HG03460 (cell line): ENCODE measurements at regions not wholly inside any gene's neighbourhood (a gene's known extent, or its start where the extent isn't known, plus 50 kb on each side); places are given as distances from the start of the nearest gene placed in this dataset.
"Not testable (repeated sequence)": the region's sequence is repeated elsewhere in the genome, so short reads cannot be mapped to it uniquely, and the experiment has no call there.

Source experiments
- ATAC-seq: cut with Tn5 transposase; IDR thresholded peaks from one replicate; pipeline ENCODE4 v1.9.1; 2021; ENCODE audit not compliant: unreplicated experiment

DNA sequence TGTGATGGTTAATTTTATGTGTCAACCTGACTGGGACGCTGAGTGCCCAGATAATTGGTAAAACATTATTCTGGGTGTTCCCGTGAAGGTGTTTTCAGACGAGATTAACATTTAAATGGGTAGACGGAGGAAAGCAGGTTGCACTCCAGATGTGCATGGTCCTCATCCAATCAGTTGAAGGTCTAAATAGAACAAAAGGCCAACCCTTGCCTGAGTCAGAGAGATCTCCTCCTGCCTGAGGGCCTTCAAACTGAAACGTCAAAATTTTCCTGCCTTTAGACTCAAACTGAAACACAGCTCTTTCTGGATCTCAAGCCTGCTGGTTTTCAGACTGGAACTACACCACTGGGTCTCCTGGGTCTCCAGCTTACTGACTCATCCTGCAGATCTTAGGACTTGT lies 73.5 kb downstream of the NPIPA8 start:
- ATAC-seq: not testable (repeated sequence)

DNA sequence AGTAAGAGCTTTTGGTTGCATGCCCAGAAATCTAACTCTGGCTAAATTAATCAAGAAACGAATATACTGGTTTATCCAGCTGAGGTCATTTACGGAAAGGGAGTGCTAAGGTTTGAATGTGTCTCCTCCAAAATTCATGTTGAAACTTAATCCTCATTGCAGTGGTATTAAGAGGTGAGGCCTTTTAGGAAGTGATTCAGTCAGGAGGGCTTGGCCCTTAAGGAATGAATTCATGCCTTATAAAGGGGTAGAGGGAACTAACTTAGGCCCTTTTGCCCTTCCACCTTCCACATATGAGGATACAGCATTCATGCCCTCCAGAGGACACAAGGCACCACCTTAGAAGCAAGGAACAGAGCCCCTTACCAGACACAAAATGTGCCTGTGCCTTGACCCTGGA lies 74.7 kb downstream of the NPIPA8 start:
- ATAC-seq: not testable (repeated sequence)

DNA sequence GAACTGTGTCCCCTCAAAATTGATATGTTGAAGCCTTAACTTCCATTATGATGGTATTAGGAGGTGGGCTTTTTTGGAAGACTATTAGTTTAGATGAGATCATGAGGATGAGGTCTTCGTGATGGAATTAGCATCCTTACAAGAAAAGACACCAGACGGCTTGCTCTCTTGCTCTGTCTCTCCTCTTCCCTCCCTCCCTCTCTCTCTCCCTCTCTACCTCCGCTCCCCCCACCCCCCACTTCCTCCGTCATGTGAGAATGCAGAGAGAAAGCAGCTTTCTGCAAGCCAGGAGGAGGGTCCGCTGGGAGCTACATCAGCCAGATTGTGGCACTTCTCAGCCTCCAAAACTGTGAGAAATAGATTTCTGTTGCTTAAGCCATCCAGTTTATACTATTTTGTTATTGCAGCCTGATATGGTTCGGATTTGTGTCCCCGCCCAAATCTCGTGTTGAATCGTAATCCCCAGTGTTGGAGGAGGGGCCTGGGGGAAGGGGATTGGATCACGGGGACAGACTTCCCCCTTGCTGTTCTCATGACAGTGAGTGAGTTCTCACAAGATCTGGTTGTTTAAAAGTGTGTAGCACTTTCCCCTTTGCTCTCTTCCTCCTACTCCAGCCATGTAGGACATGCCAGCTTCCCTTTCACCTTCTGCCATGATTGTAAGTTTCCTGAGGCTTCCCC lies 76.9 kb downstream of the NPIPA8 start:
- not testable (repeated sequence) for ATAC-seq

DNA sequence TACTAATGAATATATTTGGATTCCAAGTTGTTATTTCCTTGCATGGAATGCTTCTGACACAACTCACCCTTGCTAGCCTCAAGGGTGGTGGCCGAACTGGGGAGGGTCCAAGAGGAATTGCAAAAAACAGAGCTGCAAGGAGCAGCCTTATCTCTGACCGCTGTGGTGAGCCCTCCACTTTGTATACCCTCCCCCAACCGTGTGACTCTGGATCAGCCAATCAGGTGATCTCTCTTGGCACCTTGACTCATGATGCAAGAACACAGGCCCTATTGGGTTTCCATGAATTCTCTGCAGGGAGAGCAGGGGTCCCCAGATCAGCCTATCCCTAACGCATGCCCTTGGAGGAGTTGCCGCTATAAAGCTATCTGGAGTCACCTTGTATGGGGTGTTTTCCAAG lies 83.6 kb downstream of the NPIPA8 start:
- ATAC-seq: not testable (repeated sequence)

DNA sequence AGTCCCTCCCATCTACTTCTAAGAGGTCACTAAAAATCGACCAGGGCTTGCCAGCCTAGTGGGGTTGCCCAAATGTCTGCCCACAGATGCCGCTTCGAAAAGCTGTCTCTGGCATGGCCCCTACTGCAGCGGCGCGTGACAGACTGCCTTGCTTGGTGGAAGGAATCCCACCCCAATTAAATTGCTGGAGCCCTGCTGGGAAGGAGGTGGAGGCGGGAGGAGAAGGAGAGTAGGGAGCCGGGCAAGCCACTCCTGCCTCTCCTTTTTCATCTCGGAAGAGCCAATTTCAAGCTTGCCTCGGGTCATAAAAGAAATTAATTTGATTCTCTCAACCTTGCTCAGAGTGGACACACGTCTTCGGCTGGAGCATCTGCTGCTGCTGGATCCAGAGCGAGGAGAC lies 106.0 kb downstream of the NPIPA8 start:
- ATAC-seq: not testable (repeated sequence)

DNA sequence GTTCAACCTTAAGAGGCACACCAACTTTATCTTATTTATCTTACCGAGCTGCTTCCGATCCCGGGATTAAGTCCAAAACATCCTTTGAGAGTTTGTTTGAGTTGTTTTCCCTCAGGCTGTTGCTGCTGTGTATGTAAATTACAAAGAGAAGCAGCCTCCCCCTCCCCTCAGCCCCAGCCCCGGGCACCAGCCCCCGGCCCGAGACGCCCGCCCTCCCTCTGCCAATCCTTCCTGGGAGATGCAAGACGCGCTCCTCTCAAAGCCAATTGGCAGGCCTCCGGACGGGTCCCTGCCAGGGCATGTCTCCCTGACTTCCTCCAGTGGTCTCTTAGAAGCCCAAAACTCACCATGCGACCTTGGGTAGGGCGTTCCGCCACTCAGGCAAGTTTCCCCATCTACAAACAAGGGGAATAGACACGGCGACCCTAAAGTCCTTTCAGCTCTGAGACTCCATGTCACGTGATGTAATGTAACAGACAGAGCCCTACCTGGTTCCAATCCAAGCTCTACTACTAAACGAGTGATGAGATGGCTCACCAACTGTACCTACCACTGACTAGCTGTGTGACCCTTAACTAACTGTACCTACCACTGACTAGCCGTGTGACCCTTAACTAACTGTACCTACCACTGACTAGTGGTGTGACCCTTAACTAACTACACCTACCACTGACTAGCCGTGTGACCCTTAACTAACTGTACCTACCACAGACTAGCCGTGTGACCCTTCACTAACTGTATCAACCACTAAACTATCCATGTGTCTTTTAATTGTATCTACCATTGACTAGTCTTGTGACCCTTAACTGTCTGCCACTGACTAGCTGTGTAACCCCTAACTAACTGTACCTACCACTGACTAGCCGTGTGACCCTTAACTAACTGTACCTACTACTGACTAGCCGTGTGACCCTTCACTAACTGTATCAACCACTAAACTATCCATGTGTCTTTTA lies 114.2 kb downstream of the NPIPA8 start:
- ATAC-seq: not testable (repeated sequence)

DNA sequence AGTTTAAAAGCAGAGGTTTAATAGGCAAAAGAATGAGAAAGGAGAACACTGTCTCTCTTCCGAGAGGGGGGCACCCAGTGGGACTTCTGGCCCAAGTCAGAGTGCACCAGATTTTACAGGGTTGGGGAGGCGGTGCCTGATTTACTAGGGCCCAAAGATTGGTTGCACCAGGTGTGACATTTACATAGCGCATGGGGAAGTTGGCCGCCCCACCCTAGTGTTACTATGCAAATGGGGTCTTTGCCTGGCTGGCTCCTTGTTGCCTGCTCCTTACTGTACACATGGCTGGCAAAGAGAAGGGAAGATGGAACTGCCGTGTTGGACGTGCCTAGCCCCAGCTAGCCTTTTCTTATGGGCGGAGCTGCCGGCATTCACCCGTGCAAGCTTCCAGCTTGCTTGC lies 118.8 kb downstream of the NPIPA8 start:
- not testable (repeated sequence) for ATAC-seq

DNA sequence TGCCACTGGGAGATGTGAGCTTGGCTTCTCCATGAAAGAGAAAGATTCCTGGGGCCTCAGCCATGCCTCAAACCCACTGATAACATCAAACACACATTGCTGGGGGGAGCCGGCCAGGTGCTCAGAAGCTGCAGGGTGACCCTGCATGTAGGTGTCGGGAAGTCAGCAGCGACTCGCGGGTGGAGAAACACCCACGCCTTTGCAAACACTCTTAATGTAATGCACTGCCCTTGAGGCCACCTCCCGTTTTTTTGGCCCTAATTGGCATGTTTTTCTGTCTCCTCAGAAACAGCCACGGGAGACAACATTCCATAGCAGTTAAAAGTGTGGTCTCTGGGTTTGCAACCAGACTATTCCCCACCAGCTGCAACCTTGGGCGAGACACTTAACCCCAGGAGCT lies 119.7 kb downstream of the NPIPA8 start:
- ATAC-seq: not testable (repeated sequence)

DNA sequence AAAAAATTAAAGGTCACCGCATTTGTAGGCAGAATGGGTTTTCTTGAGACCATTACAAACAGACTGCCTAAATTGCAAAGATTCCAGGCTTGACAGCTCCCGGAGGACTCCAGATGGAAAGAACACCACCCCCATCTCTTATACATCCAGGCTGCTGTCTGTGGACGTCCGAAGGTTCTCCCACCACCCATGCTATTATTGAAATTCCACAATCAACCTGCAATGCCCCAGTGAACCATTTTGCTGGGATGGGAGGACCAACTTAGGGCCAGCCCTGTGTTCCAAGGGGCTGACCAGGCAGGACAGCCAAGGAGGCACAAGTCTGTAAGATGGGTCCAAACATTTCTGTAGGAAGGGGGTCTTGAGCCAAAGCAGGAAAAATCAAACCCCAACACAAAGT lies 122.7 kb downstream of the NPIPA8 start:
- ATAC-seq: not testable (repeated sequence)

DNA sequence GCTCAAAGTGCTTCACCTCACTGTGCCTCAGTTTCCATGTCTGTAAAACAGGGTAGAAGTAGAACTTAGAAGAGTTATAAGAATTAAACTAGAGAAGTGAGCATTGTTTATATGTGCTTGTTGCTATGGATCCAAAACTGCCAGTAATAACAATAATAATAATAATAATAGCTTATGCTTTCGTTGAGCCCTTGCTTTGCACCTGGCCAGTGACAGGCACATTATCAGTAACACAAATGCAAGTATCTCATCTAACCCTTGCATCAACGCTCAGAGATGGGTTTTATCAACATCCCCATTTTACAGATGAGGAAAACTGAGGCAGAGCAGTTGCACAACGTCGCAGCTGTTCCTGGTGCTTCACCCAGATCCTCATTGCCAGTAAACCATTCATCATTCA lies 125.0 kb downstream of the NPIPA8 start:
- ATAC-seq: not testable (repeated sequence)

DNA sequence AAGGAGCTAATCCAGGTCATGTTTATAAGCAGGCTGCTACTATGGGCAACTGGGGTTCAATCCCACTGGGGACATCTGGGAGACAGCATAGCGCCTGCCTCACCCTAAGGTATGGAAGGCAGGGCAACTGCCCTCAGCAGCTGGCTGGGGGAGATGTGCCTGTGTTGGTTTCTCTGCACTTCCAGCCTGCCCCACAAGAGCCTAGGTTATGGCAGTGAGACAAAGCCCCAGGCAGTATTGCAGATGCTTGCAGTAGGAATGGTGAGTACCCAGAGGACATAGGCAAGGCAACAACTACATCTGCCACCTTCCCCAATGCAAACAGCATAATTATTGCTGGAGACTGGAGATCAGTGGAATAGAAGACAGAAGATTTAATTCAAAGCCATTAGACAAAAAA lies 131.8 kb downstream of the NPIPA8 start:
- ATAC-seq: not testable (repeated sequence)

DNA sequence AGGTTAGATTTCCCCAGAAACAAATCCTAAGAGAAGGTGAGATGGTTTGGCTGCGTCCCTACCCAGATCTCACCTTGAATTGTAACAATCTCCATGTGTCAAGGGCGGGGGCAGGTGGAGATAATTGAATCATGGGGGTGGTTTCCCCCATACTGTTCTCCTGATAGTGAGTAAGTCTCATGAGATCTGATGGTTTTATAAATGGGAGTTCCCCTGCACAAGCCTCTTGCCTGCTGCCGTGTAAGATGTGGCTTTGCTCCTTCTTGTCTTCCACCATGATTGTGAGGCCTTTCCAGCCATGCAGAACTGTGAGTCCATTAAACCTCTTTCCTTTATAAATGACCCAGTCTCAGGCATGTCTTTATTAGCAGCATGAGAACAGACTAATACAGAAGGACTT lies 132.2 kb downstream of the NPIPA8 start:
- ATAC-seq: not testable (repeated sequence)

DNA sequence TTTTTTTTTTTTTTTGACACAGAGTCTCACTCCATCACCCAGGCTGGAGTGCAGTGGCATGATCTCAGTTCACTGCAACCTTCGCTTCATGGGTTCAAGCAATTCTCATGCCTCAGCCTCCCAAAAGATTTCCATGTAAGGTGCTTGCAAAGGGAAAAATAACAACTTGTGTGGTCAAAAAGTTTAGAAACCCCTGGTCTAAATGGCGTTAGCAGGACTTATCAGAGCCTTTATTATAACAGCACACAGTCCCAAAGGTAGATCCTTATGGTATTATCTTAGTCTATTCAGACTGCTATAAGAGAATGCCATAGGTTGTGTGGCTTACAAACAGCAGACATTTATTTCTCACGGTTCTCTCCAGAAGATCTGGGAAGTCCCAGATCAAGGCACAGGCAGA lies 135.0 kb downstream of the NPIPA8 start:
- ATAC-seq: not testable (repeated sequence)

DNA sequence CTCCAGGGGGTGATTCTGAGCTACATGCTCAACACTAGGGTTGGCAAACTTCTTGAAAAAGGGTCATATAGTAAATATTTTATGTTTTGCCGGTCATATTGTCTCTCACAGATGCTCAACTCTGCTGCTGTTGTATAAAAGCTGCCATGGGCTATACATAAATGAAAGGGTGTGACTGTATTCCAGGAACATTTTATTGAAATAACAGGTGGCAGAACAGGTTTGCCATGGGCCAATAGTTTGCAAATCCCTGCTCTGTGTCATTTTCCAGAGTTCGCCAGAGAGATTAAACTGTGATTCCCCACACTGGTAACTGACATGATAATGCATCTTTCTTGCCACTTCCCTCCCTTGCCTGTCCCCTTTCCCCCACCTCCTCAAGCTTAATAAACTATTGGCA lies 144.1 kb downstream of the NPIPA8 start:
- ATAC-seq: not testable (repeated sequence)

DNA sequence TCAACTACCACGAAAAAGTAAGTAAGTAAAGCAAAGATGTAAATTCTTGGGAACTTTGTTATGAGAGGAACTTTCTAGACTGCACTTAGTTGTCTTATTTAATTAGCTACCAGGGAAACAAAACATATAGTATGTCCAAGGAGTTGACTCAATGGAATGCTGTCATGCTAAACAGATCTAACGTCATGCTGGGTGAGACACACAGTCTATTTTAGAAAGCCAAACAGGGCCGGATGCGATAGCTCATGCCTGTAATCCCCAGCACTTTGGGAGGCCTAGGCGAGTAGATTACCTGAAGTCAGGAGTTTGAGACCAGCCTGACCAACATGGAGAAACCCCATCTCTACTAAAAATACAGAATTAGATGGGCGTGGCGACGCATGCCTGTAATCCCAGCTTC lies 146.4 kb downstream of the NPIPA8 start:
- not testable (repeated sequence) for ATAC-seq

DNA sequence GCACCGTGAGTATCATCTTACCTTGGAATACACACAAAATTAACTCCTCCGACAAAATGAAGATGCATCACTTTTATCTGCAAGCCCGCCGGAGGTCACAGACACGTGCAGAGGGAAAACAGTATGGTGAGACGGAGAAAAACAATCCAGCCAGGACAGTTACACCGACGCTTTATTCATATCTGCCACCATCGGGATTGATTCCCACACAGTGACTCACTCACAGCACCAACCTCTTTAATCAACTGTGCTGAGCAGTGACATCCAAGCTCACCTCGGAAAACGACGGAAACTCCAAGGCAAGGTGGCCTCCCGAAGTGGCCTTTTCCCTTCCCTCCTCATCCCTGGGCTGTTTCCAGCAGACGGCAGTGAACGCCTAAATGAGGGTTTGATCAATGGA lies 151.8 kb downstream of the NPIPA8 start:
- not testable (repeated sequence) for ATAC-seq

DNA sequence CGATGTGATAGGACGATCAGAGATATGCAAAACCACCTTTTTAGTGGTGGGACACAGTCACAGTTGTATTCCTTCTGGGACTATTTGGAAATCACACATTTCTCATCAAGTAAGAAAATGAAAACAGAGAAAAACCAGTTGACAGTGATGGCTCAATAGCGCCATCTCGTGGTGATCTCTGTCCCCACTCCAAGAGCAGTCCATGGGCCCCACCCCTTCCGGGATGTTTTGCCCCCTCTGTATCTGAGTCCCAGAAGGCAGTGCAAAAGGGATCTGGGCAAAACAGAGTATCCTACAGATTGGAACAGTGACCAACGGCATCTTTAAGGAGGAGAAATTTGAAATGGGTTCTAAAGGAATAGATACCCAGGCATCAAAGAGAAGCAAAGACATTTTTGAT lies 155.5 kb downstream of the NPIPA8 start:
- not testable (repeated sequence) for ATAC-seq

DNA sequence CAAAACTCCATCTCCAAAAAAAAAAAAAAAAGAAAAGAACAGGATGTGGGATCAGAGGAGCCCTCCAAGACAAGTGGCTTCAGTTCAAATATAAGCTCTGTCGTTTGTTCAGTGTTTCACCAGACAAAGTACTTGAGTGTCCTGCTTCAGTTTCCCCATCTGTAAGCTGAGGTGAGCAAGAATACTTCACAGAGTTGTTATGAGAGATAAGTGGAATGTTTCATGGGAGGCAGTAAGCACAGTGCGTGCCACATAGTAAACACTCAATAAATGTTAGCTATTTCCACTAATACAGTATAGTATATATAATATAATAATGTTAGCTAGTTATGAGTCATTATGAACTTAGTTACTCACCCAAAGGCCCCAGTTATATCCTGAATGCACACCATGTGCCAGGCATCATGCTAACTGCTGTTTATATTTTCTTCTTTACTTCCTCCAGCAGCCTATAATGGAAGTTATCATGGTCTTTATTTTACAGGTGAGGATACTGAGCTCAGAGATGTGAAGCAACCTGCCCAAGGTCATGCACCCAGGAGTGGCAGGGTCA lies 162.5 kb downstream of the NPIPA8 start:
- ATAC-seq: not testable (repeated sequence)

DNA sequence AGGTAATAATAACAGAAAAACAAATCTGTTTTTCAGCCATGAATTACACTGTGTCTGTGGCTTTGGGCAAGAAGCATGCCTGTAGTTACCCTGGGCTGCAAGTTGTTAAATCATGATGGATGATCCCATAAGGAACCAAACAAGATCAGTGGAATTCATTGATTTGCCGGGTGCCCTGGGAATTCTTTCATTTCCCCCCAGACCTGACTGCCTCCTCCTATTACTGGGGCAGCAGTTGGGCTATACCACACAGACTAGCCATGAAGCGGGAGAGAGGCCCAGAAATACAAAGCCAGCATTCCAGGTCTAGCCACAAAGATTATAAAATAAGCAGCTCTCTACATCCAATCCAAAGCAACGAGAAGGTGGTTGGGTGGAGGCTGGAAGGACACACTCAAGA lies 174.2 kb downstream of the NPIPA8 start:
- ATAC-seq: not testable (repeated sequence)

DNA sequence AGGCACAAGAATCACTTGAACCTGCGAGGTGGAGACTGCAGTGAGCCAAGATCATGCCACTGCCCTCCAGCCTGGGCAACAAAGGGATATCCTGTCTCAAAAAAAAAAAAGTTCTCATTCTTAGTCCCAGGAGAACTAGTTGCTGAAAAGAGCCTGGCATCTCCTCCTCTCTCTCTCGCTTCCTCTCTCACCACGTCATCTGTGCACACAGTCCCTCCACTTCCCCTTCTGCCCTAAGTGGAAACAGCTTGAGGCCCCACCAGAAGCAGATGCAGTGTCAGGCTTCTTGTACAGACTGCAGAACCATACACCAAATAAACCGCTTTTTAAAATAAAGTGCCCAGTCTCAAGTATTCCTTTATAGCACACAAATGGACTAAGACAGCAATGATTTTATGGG lies 175.3 kb downstream of the NPIPA8 start:
- not testable (repeated sequence) for ATAC-seq

DNA sequence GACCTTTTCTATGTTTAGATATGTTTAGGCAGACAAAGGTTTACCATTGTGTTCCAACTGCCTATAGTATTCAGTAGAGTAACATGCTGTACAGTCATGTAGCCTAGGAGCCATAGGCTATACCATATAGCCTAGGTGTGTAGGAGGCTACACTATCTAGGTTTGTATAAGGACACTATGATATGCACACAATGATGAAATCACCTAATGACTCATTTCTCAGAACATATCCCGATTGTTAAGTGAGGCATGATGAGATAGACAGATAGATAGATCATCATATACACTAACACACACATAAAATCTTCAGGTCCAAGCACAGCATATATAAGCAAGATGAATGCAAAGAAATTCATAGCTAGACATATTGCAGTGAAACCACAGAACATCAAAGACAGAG lies 177.4 kb downstream of the NPIPA8 start:
- not testable (repeated sequence) for ATAC-seq

DNA sequence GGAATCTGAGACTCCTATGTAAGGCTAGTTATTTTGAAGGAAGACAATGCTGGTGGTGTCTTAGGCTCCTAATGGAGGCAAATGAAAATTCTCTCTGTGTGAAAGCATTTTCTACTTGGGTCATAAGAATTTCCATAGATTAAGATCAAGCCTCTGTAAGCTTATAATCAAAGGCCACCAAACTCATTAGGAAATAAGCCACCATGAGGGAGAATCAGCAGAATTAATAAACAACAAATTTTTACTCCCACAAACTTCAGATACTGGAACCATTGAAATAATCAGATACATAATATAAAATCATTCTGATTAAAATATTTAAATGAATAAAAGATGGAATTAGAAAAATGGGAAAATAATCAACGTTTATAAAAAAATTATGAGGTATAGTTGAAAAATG lies 178.7 kb downstream of the NPIPA8 start:
- not testable (repeated sequence) for ATAC-seq
